Vagina (tissue), 2 donors: ENCODE measurements at regions not wholly inside any gene's neighbourhood (a gene's known extent, or its start where the extent isn't known, plus 50 kb on each side); places are given as distances from the start of the nearest gene placed in this dataset.

Experiments
- CTCF ChIP-seq, 3 experiments: fragments of 450-650 bp in 2 of 3; fragments of 200-600 bp in 1 of 3; sonication (generic) in 1 of 3; IDR thresholded peaks; one replicate each; pipeline ENCODE4 v1.5.1; 2017 to 2019; ENCODE audit warnings: antibody characterized with exemption in 3 of 3, mild to moderate bottlenecking in 2 of 3, moderate library complexity in 2 of 3
- POLR2A ChIP-seq, 2 donors: fragments of 450-650 bp; IDR thresholded peaks; one replicate each; pipeline ENCODE4 v1.6.1; 2017; ENCODE audit warnings: antibody characterized with exemption in 2 of 2, mild to moderate bottlenecking in 2 of 2, moderate library complexity in 2 of 2
- POLR2AphosphoS5 ChIP-seq, 2 donors: sonication (generic); formaldehyde crosslinking; IDR thresholded peaks; one replicate each; pipeline ENCODE4 v1.9.0; 2017; ENCODE audit warnings: antibody characterized with exemption in 2 of 2, mild to moderate bottlenecking in 2 of 2, low read depth in 1 of 2; ENCODE audit not compliant: insufficient read depth in 1 of 2

GRCh38 chr15:31845791-31846190 is 184.5 kb upstream of the CHRNA7 start:
- no peak for TF ChIP-seq POLR2AphosphoS5 (IDR thresholded peaks at IDR 0.05; ENCODE audit: insufficient read depth in 1 of 2, low read depth in 1 of 2)
- no peak for TF ChIP-seq CTCF (IDR thresholded peaks at IDR 0.05)
- TF ChIP-seq POLR2A (IDR thresholded peaks at IDR 0.05), result no peak
